HEK293 (cell line): ENCODE measurements at regions not wholly inside any gene's neighbourhood (a gene's known extent, or its start where the extent isn't known, plus 50 kb on each side); places are given as distances from the start of the nearest gene placed in this dataset.

Experiments used
- CTCF ChIA-PET: fragments of 350-600 bp; formaldehyde crosslinking; extraction: SDS; loops from one replicate; lab custom pipeline; 2021; ENCODE audit warnings: antibody characterized with exemption; lab: Yijun Ruan, JAX
- POLR2A ChIA-PET: fragments of 300-600 bp; formaldehyde crosslinking; extraction: SDS; loops from one replicate; lab custom pipeline; 2020; ENCODE audit warnings: antibody characterized with exemption, inconsistent platforms; lab: Yijun Ruan, JAX
- H3K27ac ChIP-seq: fragments of 200-500 bp; sonication (Bioruptor generic); 2 replicates; pipeline ENCODE4 v1.5.1; 2014; ENCODE audit warnings: low read depth, low read length, control low read depth, inconsistent platforms; ENCODE audit errors: extremely low read depth
- H3K36me3 ChIP-seq, 2 experiments: fragments of 200-500 bp in 1 of 2; sonication (Bioruptor generic) in 1 of 2; 1 replicate in 1 of 2; 2 replicates in 1 of 2; pipeline ENCODE4 v1.5.1; 2014 to 2017; ENCODE audit warnings: inconsistent platforms in 2 of 2, low read length in 2 of 2; ENCODE audit not compliant: control insufficient read depth in 2 of 2, insufficient read depth in 1 of 2
- H3K4me1 ChIP-seq: fragments of 200-500 bp; sonication (Bioruptor generic); 2 replicates; pipeline ENCODE4 v1.5.1; 2014; ENCODE audit warnings: mild to moderate bottlenecking, low read length, inconsistent platforms; ENCODE audit not compliant: control insufficient read depth, insufficient read depth
- H3K4me3 ChIP-seq: 2 replicates; pipeline ENCODE4 v1.5.1; 2011; ENCODE audit warnings: low read depth, mild to moderate bottlenecking, control low read depth, low read length, moderate library complexity
- H3K9me3 ChIP-seq: fragments of 200-500 bp; sonication (Bioruptor generic); 2 replicates; pipeline ENCODE4 v1.5.1; 2014; ENCODE audit warnings: low read depth, low read length, inconsistent platforms; ENCODE audit not compliant: control insufficient read depth, insufficient read depth
- ATF2 ChIP-seq: fragments of 450-650 bp; formaldehyde crosslinking; IDR thresholded peaks from 2 replicates; pipeline ENCODE4 v1.5.1; 2016; ENCODE audit warnings: missing biosample characterization, missing genetic modification characterization, low read depth
- BCL11A ChIP-seq: fragments of 450-650 bp; formaldehyde crosslinking; IDR thresholded peaks from 2 replicates; pipeline ENCODE4 v1.5.1; 2016; ENCODE audit warnings: low read depth, missing biosample characterization, missing genetic modification characterization
- HOXC10 ChIP-seq: sonication (generic); formaldehyde crosslinking; IDR thresholded peaks from 2 replicates; pipeline ENCODE4 v1.8.1; 2023; ENCODE audit warnings: mild to moderate bottlenecking, missing genetic modification reagents
- PBX3 ChIP-seq: sonication (generic); formaldehyde crosslinking; IDR thresholded peaks from 2 replicates; pipeline ENCODE4 v1.8.1; 2022; ENCODE audit warnings: mild to moderate bottlenecking, moderate library complexity, missing genetic modification reagents
- SALL2 ChIP-seq: fragments of 450-650 bp; formaldehyde crosslinking; IDR thresholded peaks from 2 replicates; pipeline ENCODE4 v1.5.0; 2017; ENCODE audit warnings: missing biosample characterization, mild to moderate bottlenecking, missing genetic modification characterization, borderline replicate concordance
- TRIM28 ChIP-seq: IDR thresholded peaks from 2 replicates; pipeline ENCODE4 v1.6.1; 2011; ENCODE audit warnings: low read length, control low read depth, borderline replicate concordance
- ZBTB7A ChIP-seq: fragments of 450-650 bp; formaldehyde crosslinking; IDR thresholded peaks from 2 replicates; pipeline ENCODE4 v1.5.1; 2016; ENCODE audit warnings: low read depth, missing biosample characterization, missing genetic modification characterization
- ZEB2 ChIP-seq: fragments of 450-650 bp; formaldehyde crosslinking; IDR thresholded peaks from 2 replicates; pipeline ENCODE4 v1.5.1; 2016; ENCODE audit warnings: missing biosample characterization, missing genetic modification characterization
- ZNF10 ChIP-seq: fragments of 450-650 bp; formaldehyde crosslinking; IDR thresholded peaks from 2 replicates; pipeline ENCODE4 v1.5.1; 2017; ENCODE audit warnings: missing biosample characterization, missing genetic modification characterization
- ZNF112 ChIP-seq: fragments of 450-650 bp; formaldehyde crosslinking; IDR thresholded peaks from 2 replicates; pipeline ENCODE4 v1.5.0; 2017; ENCODE audit warnings: missing biosample characterization, missing genetic modification characterization
- ZNF2 ChIP-seq: fragments of 450-650 bp; formaldehyde crosslinking; IDR thresholded peaks from 2 replicates; pipeline ENCODE4 v1.5.1; 2016; ENCODE audit warnings: missing biosample characterization, missing genetic modification characterization
- ZNF266 ChIP-seq: fragments of 450-650 bp; formaldehyde crosslinking; IDR thresholded peaks from 2 replicates; pipeline ENCODE4 v1.5.1; 2016; ENCODE audit warnings: missing biosample characterization, missing genetic modification characterization, low read depth
- ZNF280C ChIP-seq: fragments of 450-650 bp; formaldehyde crosslinking; IDR thresholded peaks from 2 replicates; pipeline ENCODE4 v1.5.1; 2016; ENCODE audit warnings: missing biosample characterization, missing genetic modification characterization
- ZNF311 ChIP-seq: fragments of 450-650 bp; formaldehyde crosslinking; IDR thresholded peaks from 2 replicates; pipeline ENCODE4 v1.5.1; 2017; ENCODE audit warnings: missing biosample characterization, missing genetic modification characterization, borderline replicate concordance
- ZNF514 ChIP-seq: fragments of 450-650 bp; formaldehyde crosslinking; IDR thresholded peaks from 2 replicates; pipeline ENCODE4 v1.5.1; 2016; ENCODE audit warnings: missing biosample characterization, missing genetic modification characterization
- ZNF521 ChIP-seq: fragments of 450-650 bp; formaldehyde crosslinking; IDR thresholded peaks from 2 replicates; pipeline ENCODE4 v1.5.1; 2017; ENCODE audit warnings: missing biosample characterization, mild to moderate bottlenecking, missing genetic modification characterization
- ZNF555 ChIP-seq: fragments of 450-650 bp; formaldehyde crosslinking; conservative IDR thresholded peaks from 2 replicates; pipeline ENCODE4 v1.5.1; 2017; ENCODE audit warnings: missing biosample characterization, mild to moderate bottlenecking, missing genetic modification characterization, inconsistent platforms
- ZNF677 ChIP-seq: fragments of 450-650 bp; IDR thresholded peaks from 2 replicates; pipeline ENCODE4 v1.5.0; 2018; ENCODE audit warnings: missing biosample characterization, mild to moderate bottlenecking, missing genetic modification characterization, moderate library complexity
- ZNF701 ChIP-seq: fragments of 450-650 bp; formaldehyde crosslinking; IDR thresholded peaks from 2 replicates; pipeline ENCODE4 v1.5.1; 2016; ENCODE audit warnings: missing biosample characterization, missing genetic modification characterization
- ZNF704 ChIP-seq: fragments of 450-650 bp; formaldehyde crosslinking; IDR thresholded peaks from 2 replicates; pipeline ENCODE4 v1.5.1; 2016; ENCODE audit warnings: missing biosample characterization, missing genetic modification characterization
- ZNF707 ChIP-seq: fragments of 450-650 bp; formaldehyde crosslinking; IDR thresholded peaks from 2 replicates; pipeline ENCODE4 v1.5.1; 2016; ENCODE audit warnings: missing biosample characterization, missing genetic modification characterization
- ZSCAN30 ChIP-seq: fragments of 450-650 bp; IDR thresholded peaks from 2 replicates; pipeline ENCODE4 v1.5.1; 2018; ENCODE audit warnings: missing biosample characterization, mild to moderate bottlenecking, missing genetic modification characterization, moderate library complexity
- ZXDB ChIP-seq: fragments of 450-650 bp; formaldehyde crosslinking; IDR thresholded peaks from 2 replicates; pipeline ENCODE4 v1.5.1; 2016; ENCODE audit warnings: missing biosample characterization, missing genetic modification characterization
- TF ChIP-seq, protein P1 (sequence below): fragments of 450-650 bp; formaldehyde crosslinking; IDR thresholded peaks from 2 replicates; pipeline ENCODE4 v1.5.1; 2016; ENCODE audit warnings: missing biosample characterization, missing genetic modification characterization
- TF ChIP-seq, protein P2 (sequence below): fragments of 450-650 bp; formaldehyde crosslinking; IDR thresholded peaks from 2 replicates; pipeline ENCODE4 v1.5.1; 2016; ENCODE audit warnings: missing biosample characterization, missing genetic modification characterization
- TF ChIP-seq, protein P3 (sequence below): fragments of 450-650 bp; formaldehyde crosslinking; IDR thresholded peaks from 2 replicates; pipeline ENCODE4 v1.5.1; 2016; ENCODE audit warnings: missing biosample characterization, missing genetic modification characterization

- TF ChIP-seq, protein P1, sequence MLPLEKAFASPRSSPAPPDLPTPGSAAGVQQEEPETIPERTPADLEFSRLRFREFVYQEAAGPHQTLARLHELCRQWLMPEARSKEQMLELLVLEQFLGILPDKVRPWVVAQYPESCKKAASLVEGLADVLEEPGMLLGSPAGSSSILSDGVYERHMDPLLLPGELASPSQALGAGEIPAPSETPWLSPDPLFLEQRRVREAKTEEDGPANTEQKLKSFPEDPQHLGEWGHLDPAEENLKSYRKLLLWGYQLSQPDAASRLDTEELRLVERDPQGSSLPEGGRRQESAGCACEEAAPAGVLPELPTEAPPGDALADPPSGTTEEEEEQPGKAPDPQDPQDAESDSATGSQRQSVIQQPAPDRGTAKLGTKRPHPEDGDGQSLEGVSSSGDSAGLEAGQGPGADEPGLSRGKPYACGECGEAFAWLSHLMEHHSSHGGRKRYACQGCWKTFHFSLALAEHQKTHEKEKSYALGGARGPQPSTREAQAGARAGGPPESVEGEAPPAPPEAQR: no peak
- no peak for TF ChIP-seq ZNF521 (tag by site-specific recombination)
- TF ChIP-seq ZSCAN30 (tag by site-specific recombination): no peak
- no peak for TF ChIP-seq ZNF266 (tag by site-specific recombination)
- TF ChIP-seq ZNF10 (tag by site-specific recombination): no peak
- TF ChIP-seq ZNF701 (tag by site-specific recombination): no peak
- TF ChIP-seq, protein P2, sequence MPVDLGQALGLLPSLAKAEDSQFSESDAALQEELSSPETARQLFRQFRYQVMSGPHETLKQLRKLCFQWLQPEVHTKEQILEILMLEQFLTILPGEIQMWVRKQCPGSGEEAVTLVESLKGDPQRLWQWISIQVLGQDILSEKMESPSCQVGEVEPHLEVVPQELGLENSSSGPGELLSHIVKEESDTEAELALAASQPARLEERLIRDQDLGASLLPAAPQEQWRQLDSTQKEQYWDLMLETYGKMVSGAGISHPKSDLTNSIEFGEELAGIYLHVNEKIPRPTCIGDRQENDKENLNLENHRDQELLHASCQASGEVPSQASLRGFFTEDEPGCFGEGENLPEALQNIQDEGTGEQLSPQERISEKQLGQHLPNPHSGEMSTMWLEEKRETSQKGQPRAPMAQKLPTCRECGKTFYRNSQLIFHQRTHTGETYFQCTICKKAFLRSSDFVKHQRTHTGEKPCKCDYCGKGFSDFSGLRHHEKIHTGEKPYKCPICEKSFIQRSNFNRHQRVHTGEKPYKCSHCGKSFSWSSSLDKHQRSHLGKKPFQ (tag by site-specific recombination): no peak
- no peak for TF ChIP-seq ZBTB7A (tag by site-specific recombination)
- no peaks in the 10 kb centered on the region for H3K36me3 ChIP-seq
- H3K4me3 ChIP-seq: no peak overlapping the region
- ChIA-PET CTCF (no interaction called here), POLR2A (no interaction called here)
- H3K9me3 ChIP-seq: no peaks in the 10 kb centered on the region
- no peaks in the 10 kb centered on the region for H3K4me1 ChIP-seq
- H3K27ac ChIP-seq: no peak overlapping the region
Measured at GRCh38 chr4:144509088-144510015, 136.6 kb upstream of the HHIP start.

- no peak overlapping the region for H3K27ac ChIP-seq
- TF ChIP-seq ZXDB (tag by site-specific recombination): no peak
- no peak for TF ChIP-seq ATF2 (tag by site-specific recombination)
- TF ChIP-seq TRIM28: no peak
- no peak for TF ChIP-seq ZNF311 (tag by site-specific recombination)
- no peak for TF ChIP-seq ZEB2 (tag by site-specific recombination)
- TF ChIP-seq BCL11A: no peak
- TF ChIP-seq PBX3: no peak
- no peak for TF ChIP-seq HOXC10 (CRISPR knock-in tag)
- no peak for TF ChIP-seq ZNF2 (tag by site-specific recombination)
- TF ChIP-seq, protein P3, sequence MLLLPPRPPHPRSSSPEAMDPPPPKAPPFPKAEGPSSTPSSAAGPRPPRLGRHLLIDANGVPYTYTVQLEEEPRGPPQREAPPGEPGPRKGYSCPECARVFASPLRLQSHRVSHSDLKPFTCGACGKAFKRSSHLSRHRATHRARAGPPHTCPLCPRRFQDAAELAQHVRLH: no peak
- no peak for TF ChIP-seq ZNF112
- TF ChIP-seq SALL2: no peak
- TF ChIP-seq ZNF677 (tag by site-specific recombination): no peak
- TF ChIP-seq ZNF555 (tag by site-specific recombination): no peak
- no peak for TF ChIP-seq ZNF704
- TF ChIP-seq ZNF514 (tag by site-specific recombination): no peak
- TF ChIP-seq ZNF707 (tag by site-specific recombination): no peak
- TF ChIP-seq ZNF280C: no peak
Measured at GRCh38 chr4:144514736-144515135, 131.2 kb upstream of the HHIP start.

More at GRCh38 chr4:144514736-144515135, 131.2 kb upstream of the HHIP start:
- Histone ChIP-seq H3K4me1 (no peaks in the 10 kb centered on the region), H3K36me3 (no peaks in the 10 kb centered on the region), H3K4me3 (no peak overlapping the region), H3K9me3 (no peaks in the 10 kb centered on the region)
- CTCF ChIA-PET: no interaction called here
- POLR2A ChIA-PET: no interaction called here
